Fibroblast of lung (primary cell): ENCODE measurements at regions not wholly inside any gene's neighbourhood (a gene's known extent, or its start where the extent isn't known, plus 50 kb on each side); places are given as distances from the start of the nearest gene placed in this dataset.

Experiments
- DNase-seq, 2 donors: peaks; one replicate each; pipeline versions ENCODE4 v3.0.0 to v3.0.0-alpha.2; 2010; ENCODE audit warnings: low read depth in 2 of 2
- H2AFZ ChIP-seq: 2 replicates; pipeline ENCODE4 v1.5.1; 2012; ENCODE audit warnings: low read length, control low read depth, inconsistent platforms
- H3K27ac ChIP-seq: 2 replicates; pipeline ENCODE4 v1.5.1; 2011; ENCODE audit warnings: low read length, control low read depth; ENCODE audit not compliant: insufficient read depth
- H3K27me3 ChIP-seq: 2 replicates; pipeline ENCODE4 v1.5.1; 2011; ENCODE audit warnings: mild to moderate bottlenecking, low read length; ENCODE audit not compliant: control insufficient read depth, insufficient read depth
- H3K36me3 ChIP-seq: 2 replicates; pipeline ENCODE4 v1.5.1; 2011; ENCODE audit warnings: low read length; ENCODE audit not compliant: control insufficient read depth, insufficient read depth
- H3K4me1 ChIP-seq: 2 replicates; pipeline ENCODE4 v1.5.1; 2011; ENCODE audit warnings: low read length; ENCODE audit not compliant: control insufficient read depth, insufficient read depth; ENCODE audit errors: extremely low read depth
- H3K4me2 ChIP-seq: 2 replicates; pipeline ENCODE4 v1.5.1; 2011; ENCODE audit warnings: low read length, control low read depth; ENCODE audit not compliant: insufficient read depth; ENCODE audit errors: extremely low read depth
- H3K4me3 ChIP-seq, 4 experiments: fragments of 200-600 bp in 1 of 4; sonication (generic) in 1 of 4; replicated peaks in 1 of 4; 2 replicates each; pipeline ENCODE4 v1.5.1; 2011 to 2016; ENCODE audit warnings: low read length in 4 of 4, low read depth in 3 of 4, mild to moderate bottlenecking in 3 of 4, control low read depth in 2 of 4, inconsistent platforms in 1 of 4, mixed read lengths in 1 of 4; ENCODE audit not compliant: insufficient read depth in 1 of 4; ENCODE audit errors: control extremely low read depth in 1 of 4
- H3K79me2 ChIP-seq: 2 replicates; pipeline ENCODE4 v1.5.1; 2012; ENCODE audit warnings: mild to moderate bottlenecking, low read length, inconsistent platforms; ENCODE audit not compliant: control insufficient read depth, insufficient read depth
- H3K9ac ChIP-seq: 2 replicates; pipeline ENCODE4 v1.5.1; 2011; ENCODE audit warnings: mild to moderate bottlenecking, low read length, control low read depth; ENCODE audit not compliant: insufficient read depth
- H3K9me3 ChIP-seq: 2 replicates; pipeline ENCODE4 v1.5.1; 2012; ENCODE audit warnings: low read depth, low read length; ENCODE audit not compliant: control insufficient read depth, insufficient read depth
- H4K20me1 ChIP-seq: 2 replicates; pipeline ENCODE4 v1.5.1; 2011; ENCODE audit warnings: low read length; ENCODE audit not compliant: control insufficient read depth, insufficient read depth; ENCODE audit errors: extremely low read depth
- CTCF ChIP-seq, 2 donors: IDR thresholded peaks in 1 of 2; conservative IDR thresholded peaks in 1 of 2; 1 replicate in 1 of 2; 2 replicates in 1 of 2; pipeline ENCODE4 v1.5.1; 2011 to 2012; ENCODE audit warnings: low read length in 2 of 2, control low read depth in 1 of 2, inconsistent platforms in 1 of 2, low read depth in 1 of 2, mild to moderate bottlenecking in 1 of 2
- EZH2 ChIP-seq: IDR thresholded peaks from 2 replicates; pipeline ENCODE4 v1.5.1; 2012; ENCODE audit warnings: low read length, control low read depth, mild to moderate bottlenecking; ENCODE audit errors: missing control alignments

GRCh38 chr7:136303162-136303561 is 326.0 kb upstream of the MTPN start:
- Histone ChIP-seq H3K9me3 (no peaks in the 10 kb centered on the region), H3K4me1 (no peaks in the 10 kb centered on the region), H4K20me1 (no peaks in the 10 kb centered on the region), H2AFZ (no peak overlapping the region), H3K4me2 (no peak overlapping the region), H3K36me3 (no peaks in the 10 kb centered on the region), H3K27ac (no peak overlapping the region), H3K27me3 (no peaks in the 10 kb centered on the region), H3K4me3 (no peak overlapping the region), H3K9ac (no peak overlapping the region), H3K79me2 (no peaks in the 10 kb centered on the region)
- peak; percentile 4 to 13 for DNase-seq
- TF ChIP-seq CTCF (conservative IDR thresholded peaks at IDR 0.05 in 1 of 2, IDR thresholded peaks at IDR 0.05 in 1 of 2; ENCODE audit: low read depth in 1 of 2, low read length in 2 of 2): no peak
- no peak for TF ChIP-seq EZH2

- H3K4me1 ChIP-seq: no peaks in the 10 kb centered on the region
- H3K9me3 ChIP-seq: no peaks in the 10 kb centered on the region
- no peak overlapping the region for H3K9ac ChIP-seq
- DNase-seq: no peak
- no peak overlapping the region for H2AFZ ChIP-seq
- H3K27ac ChIP-seq: no peak overlapping the region
- no peak overlapping the region for H3K4me2 ChIP-seq
- H3K4me3 ChIP-seq: no peak overlapping the region
- TF ChIP-seq EZH2 (no peak), CTCF (conservative IDR thresholded peaks at IDR 0.05 in 1 of 2, IDR thresholded peaks at IDR 0.05 in 1 of 2; ENCODE audit: low read depth in 1 of 2, low read length in 2 of 2) (no peak)
- H3K36me3 ChIP-seq: no peaks in the 10 kb centered on the region
- no peaks in the 10 kb centered on the region for H4K20me1 ChIP-seq
- H3K27me3 ChIP-seq: no peaks in the 10 kb centered on the region
- H3K79me2 ChIP-seq: no peaks in the 10 kb centered on the region
Observed at GRCh38 chr7:136302049-136302448, 324.9 kb upstream of the MTPN start.

GRCh38 chr7:136294977-136295376 is 317.8 kb upstream of the MTPN start:
- no peak overlapping the region for H3K27ac ChIP-seq
- no peak for TF ChIP-seq CTCF (conservative IDR thresholded peaks at IDR 0.05 in 1 of 2, IDR thresholded peaks at IDR 0.05 in 1 of 2; ENCODE audit: low read depth in 1 of 2, low read length in 2 of 2)
- no peak for TF ChIP-seq EZH2
- H3K9me3 ChIP-seq: no peaks in the 10 kb centered on the region
- H3K4me3 ChIP-seq: no peak overlapping the region
- no peaks in the 10 kb centered on the region for H3K27me3 ChIP-seq
- no peak overlapping the region for H2AFZ ChIP-seq
- DNase-seq: no peak
- H3K9ac ChIP-seq: no peak overlapping the region
- H3K4me2 ChIP-seq: no peak overlapping the region
- H3K79me2 ChIP-seq: no peaks in the 10 kb centered on the region
- H4K20me1 ChIP-seq: no peaks in the 10 kb centered on the region
- H3K4me1 ChIP-seq: no peaks in the 10 kb centered on the region
- H3K36me3 ChIP-seq: no peaks in the 10 kb centered on the region
